ENCODE measurements at regions not wholly inside any gene's neighbourhood (a gene's known extent, or its start where the extent isn't known, plus 50 kb on each side); places are given as distances from the start of the nearest gene placed in this dataset.

GRCh38 chr2:16142383-16143361 lies 202.3 kb downstream of the MYCN start:
- DNase-seq: peak in 1 of 5 experiments; percentile 46

GRCh38 chr2:16141641-16141921 lies 201.2 kb downstream of the MYCN start:
- DNase-seq: no peak

- DNase-seq: no peak
These were observed 200.7 kb downstream of the MYCN start for GRCh38 chr2:16140771-16141640.

GRCh38 chr2:16139663-16140615 lies 199.6 kb downstream of the MYCN start:
- DNase-seq: no peak

- DNase-seq: no peak
These were observed 198.7 kb downstream of the MYCN start for GRCh38 chr2:16138811-16139662.

- no peak for DNase-seq
These were observed 196.9 kb downstream of the MYCN start for GRCh38 chr2:16137080-16137755.

- DNase-seq: no peak
These were observed 196.2 kb downstream of the MYCN start for GRCh38 chr2:16136461-16137035.

GRCh38 chr2:16135913-16136310 lies 195.6 kb downstream of the MYCN start:
- DNase-seq: no peak

GRCh38 chr2:16135196-16135912 lies 195.0 kb downstream of the MYCN start:
- no peak for DNase-seq

GRCh38 chr2:16134436-16135165 lies 194.3 kb downstream of the MYCN start:
- no peak for DNase-seq

- DNase-seq: no peak
These were observed 190.6 kb downstream of the MYCN start for GRCh38 chr2:16130906-16131400.

GRCh38 chr2:16130541-16130880 lies 190.2 kb downstream of the MYCN start:
- DNase-seq: no peak

GRCh38 chr2:16129716-16130540 lies 189.6 kb downstream of the MYCN start:
- no peak for DNase-seq

- DNase-seq: no peak
These were observed 188.6 kb downstream of the MYCN start for GRCh38 chr2:16128746-16129610.

GRCh38 chr2:16127958-16128357 lies 187.6 kb downstream of the MYCN start:
- DNase-seq: no peak

- no peak for DNase-seq
These were observed 187.1 kb downstream of the MYCN start for GRCh38 chr2:16127276-16127940.

Measured in T-helper 2 cell (primary cell).